ENCODE measurements at regions not wholly inside any gene's neighbourhood (a gene's known extent, or its start where the extent isn't known, plus 50 kb on each side); places are given as distances from the start of the nearest gene placed in this dataset.

DNA sequence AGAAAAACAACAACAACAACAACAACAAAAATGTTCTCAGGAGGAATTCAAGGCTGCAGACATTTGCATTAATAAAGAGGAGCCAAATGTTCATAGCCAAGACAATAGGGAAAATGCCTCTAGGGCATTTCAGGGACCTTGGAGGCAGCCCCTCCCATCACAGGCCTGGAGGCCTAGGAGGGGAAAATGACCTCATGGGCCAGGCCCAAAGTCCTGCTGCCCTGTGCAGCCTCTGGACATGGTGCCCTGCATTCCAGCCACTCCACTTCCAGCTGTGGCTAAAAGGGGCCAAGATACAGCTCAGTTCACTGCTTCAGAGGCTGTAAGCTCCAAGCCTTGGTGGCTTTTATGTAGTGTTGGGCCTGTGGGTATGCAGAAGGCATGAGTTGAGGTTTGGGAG lies 314.5 kb downstream of the CYRIA start:
- TF ChIP-seq EZH2 (IDR thresholded peaks at IDR 0.05; ENCODE audit: borderline replicate concordance, low read length): no peak
- TF ChIP-seq, protein P1, sequence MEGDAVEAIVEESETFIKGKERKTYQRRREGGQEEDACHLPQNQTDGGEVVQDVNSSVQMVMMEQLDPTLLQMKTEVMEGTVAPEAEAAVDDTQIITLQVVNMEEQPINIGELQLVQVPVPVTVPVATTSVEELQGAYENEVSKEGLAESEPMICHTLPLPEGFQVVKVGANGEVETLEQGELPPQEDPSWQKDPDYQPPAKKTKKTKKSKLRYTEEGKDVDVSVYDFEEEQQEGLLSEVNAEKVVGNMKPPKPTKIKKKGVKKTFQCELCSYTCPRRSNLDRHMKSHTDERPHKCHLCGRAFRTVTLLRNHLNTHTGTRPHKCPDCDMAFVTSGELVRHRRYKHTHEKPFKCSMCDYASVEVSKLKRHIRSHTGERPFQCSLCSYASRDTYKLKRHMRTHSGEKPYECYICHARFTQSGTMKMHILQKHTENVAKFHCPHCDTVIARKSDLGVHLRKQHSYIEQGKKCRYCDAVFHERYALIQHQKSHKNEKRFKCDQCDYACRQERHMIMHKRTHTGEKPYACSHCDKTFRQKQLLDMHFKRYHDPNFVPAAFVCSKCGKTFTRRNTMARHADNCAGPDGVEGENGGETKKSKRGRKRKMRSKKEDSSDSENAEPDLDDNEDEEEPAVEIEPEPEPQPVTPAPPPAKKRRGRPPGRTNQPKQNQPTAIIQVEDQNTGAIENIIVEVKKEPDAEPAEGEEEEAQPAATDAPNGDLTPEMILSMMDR (IDR thresholded peaks at IDR 0.05; ENCODE audit: low read length): no peak
- H3K9ac ChIP-seq (ENCODE audit: low read length): no peak overlapping the region
- H3K4me3 ChIP-seq (ENCODE audit: low read depth, low read length, poor library complexity, severe bottlenecking): no peak overlapping the region
- H3F3A ChIP-seq (ENCODE audit: insufficient read depth, low read length): no peaks in the 10 kb centered on the region
- no peak overlapping the region for H3K27ac ChIP-seq (ENCODE audit: low read depth, low read length, poor library complexity, severe bottlenecking)
- no peak overlapping the region for H2AFZ ChIP-seq (ENCODE audit: low read length)
- H4K20me1 ChIP-seq (ENCODE audit: insufficient read depth, low read length): no peaks in the 10 kb centered on the region
- H3K36me3 ChIP-seq (ENCODE audit: insufficient read depth, low read length): no peaks in the 10 kb centered on the region
- no peak overlapping the region for H3K4me2 ChIP-seq (ENCODE audit: low read length)
- H3K9me3 ChIP-seq (ENCODE audit: low read length): no peaks in the 10 kb centered on the region
- no peaks in the 10 kb centered on the region for H3K79me2 ChIP-seq (ENCODE audit: insufficient read depth, low read length)
- H3K4me1 ChIP-seq (ENCODE audit: insufficient read depth, low read length, severe bottlenecking): no peaks in the 10 kb centered on the region
- no peaks in the 10 kb centered on the region for H3K27me3 ChIP-seq (ENCODE audit: insufficient read depth, low read length)
- no peaks in the 10 kb centered on the region for H3K9me2 ChIP-seq (ENCODE audit: low read depth, low read length)

GRCh38 chr2:16350211-16350610 lies 315.4 kb downstream of the CYRIA start:
- Histone ChIP-seq H3K79me2 (ENCODE audit: insufficient read depth, low read length) (no peaks in the 10 kb centered on the region), H3K9ac (ENCODE audit: low read length) (no peak overlapping the region), H3K36me3 (ENCODE audit: insufficient read depth, low read length) (no peaks in the 10 kb centered on the region), H3F3A (ENCODE audit: insufficient read depth, low read length) (no peaks in the 10 kb centered on the region), H4K20me1 (ENCODE audit: insufficient read depth, low read length) (no peaks in the 10 kb centered on the region), H3K27me3 (ENCODE audit: insufficient read depth, low read length) (no peaks in the 10 kb centered on the region), H3K4me2 (ENCODE audit: low read length) (no peak overlapping the region), H3K4me3 (ENCODE audit: low read depth, low read length, poor library complexity, severe bottlenecking) (no peak overlapping the region), H3K27ac (ENCODE audit: low read depth, low read length, poor library complexity, severe bottlenecking) (no peak overlapping the region), H3K9me3 (ENCODE audit: low read length) (no peaks in the 10 kb centered on the region), H3K4me1 (ENCODE audit: insufficient read depth, low read length, severe bottlenecking) (no peaks in the 10 kb centered on the region), H3K9me2 (ENCODE audit: low read depth, low read length) (no peaks in the 10 kb centered on the region), H2AFZ (ENCODE audit: low read length) (no peak overlapping the region)
- TF ChIP-seq EZH2 (IDR thresholded peaks at IDR 0.05; ENCODE audit: borderline replicate concordance, low read length): no peak
- TF ChIP-seq, protein P1 (IDR thresholded peaks at IDR 0.05; ENCODE audit: low read length): no peak

- H3K9me3 ChIP-seq (ENCODE audit: low read length): no peaks in the 10 kb centered on the region
These were observed 315.8 kb downstream of the CYRIA start for GRCh38 chr2:16349811-16350210.

More at GRCh38 chr2:16349811-16350210, 315.8 kb downstream of the CYRIA start:
- TF ChIP-seq, protein P1 (IDR thresholded peaks at IDR 0.05; ENCODE audit: low read length): no peak
- TF ChIP-seq EZH2 (IDR thresholded peaks at IDR 0.05; ENCODE audit: borderline replicate concordance, low read length): no peak
- no peaks in the 10 kb centered on the region for H4K20me1 ChIP-seq (ENCODE audit: insufficient read depth, low read length)
- H3K36me3 ChIP-seq (ENCODE audit: insufficient read depth, low read length): no peaks in the 10 kb centered on the region
- H3K79me2 ChIP-seq (ENCODE audit: insufficient read depth, low read length): no peaks in the 10 kb centered on the region
- no peaks in the 10 kb centered on the region for H3K4me1 ChIP-seq (ENCODE audit: insufficient read depth, low read length, severe bottlenecking)
- H3K27ac ChIP-seq (ENCODE audit: low read depth, low read length, poor library complexity, severe bottlenecking): no peak overlapping the region
- H3K4me3 ChIP-seq (ENCODE audit: low read depth, low read length, poor library complexity, severe bottlenecking): no peak overlapping the region
- no peak overlapping the region for H3K9ac ChIP-seq (ENCODE audit: low read length)
- H2AFZ ChIP-seq (ENCODE audit: low read length): no peak overlapping the region
- no peaks in the 10 kb centered on the region for H3K27me3 ChIP-seq (ENCODE audit: insufficient read depth, low read length)
- H3K9me2 ChIP-seq (ENCODE audit: low read depth, low read length): no peaks in the 10 kb centered on the region
- no peaks in the 10 kb centered on the region for H3F3A ChIP-seq (ENCODE audit: insufficient read depth, low read length)
- no peak overlapping the region for H3K4me2 ChIP-seq (ENCODE audit: low read length)
